ENCODE measurements at regions not wholly inside any gene's neighbourhood (a gene's known extent, or its start where the extent isn't known, plus 50 kb on each side); places are given as distances from the start of the nearest gene placed in this dataset.

DNA sequence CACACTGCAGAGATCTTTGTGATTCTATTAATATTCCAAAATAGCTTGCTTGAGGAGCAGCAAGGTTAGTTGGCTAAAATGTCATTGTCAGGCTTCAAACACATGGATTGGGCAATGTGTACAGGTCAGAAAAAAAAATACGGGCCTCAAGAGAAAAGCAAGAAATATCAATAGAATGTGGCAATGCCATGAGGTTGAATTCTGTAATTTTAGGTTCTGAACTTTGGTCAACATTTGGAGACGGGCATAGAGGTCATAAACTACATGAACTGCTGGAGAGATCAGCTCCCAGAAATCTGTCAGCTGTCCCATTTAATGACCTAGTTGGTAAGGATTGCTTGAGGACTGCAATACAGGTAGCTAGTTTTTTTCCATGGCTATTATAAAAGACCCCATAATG lies 445.8 kb downstream of the HTR1B start:
- TF ChIP-seq, protein P1, sequence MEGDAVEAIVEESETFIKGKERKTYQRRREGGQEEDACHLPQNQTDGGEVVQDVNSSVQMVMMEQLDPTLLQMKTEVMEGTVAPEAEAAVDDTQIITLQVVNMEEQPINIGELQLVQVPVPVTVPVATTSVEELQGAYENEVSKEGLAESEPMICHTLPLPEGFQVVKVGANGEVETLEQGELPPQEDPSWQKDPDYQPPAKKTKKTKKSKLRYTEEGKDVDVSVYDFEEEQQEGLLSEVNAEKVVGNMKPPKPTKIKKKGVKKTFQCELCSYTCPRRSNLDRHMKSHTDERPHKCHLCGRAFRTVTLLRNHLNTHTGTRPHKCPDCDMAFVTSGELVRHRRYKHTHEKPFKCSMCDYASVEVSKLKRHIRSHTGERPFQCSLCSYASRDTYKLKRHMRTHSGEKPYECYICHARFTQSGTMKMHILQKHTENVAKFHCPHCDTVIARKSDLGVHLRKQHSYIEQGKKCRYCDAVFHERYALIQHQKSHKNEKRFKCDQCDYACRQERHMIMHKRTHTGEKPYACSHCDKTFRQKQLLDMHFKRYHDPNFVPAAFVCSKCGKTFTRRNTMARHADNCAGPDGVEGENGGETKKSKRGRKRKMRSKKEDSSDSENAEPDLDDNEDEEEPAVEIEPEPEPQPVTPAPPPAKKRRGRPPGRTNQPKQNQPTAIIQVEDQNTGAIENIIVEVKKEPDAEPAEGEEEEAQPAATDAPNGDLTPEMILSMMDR (conservative IDR thresholded peaks at IDR 0.05; ENCODE audit: low read length) = no peak
- TF ChIP-seq EZH2phosphoT487 (IDR thresholded peaks at IDR 0.05; ENCODE audit: borderline replicate concordance) = no peak
